HEK293 (cell line): ENCODE measurements at regions not wholly inside any gene's neighbourhood (a gene's known extent, or its start where the extent isn't known, plus 50 kb on each side); places are given as distances from the start of the nearest gene placed in this dataset.

Experiments
- CTCF ChIA-PET: fragments of 350-600 bp; formaldehyde crosslinking; extraction: SDS; loops from one replicate; lab custom pipeline; 2021; ENCODE audit warnings: antibody characterized with exemption; lab: Yijun Ruan, JAX
- POLR2A ChIA-PET: fragments of 300-600 bp; formaldehyde crosslinking; extraction: SDS; loops from one replicate; lab custom pipeline; 2020; ENCODE audit warnings: antibody characterized with exemption, inconsistent platforms; lab: Yijun Ruan, JAX
- H3K27ac ChIP-seq: fragments of 200-500 bp; sonication (Bioruptor generic); 2 replicates; pipeline ENCODE4 v1.5.1; 2014; ENCODE audit warnings: low read depth, low read length, control low read depth, inconsistent platforms; ENCODE audit errors: extremely low read depth
- H3K36me3 ChIP-seq, 2 experiments: fragments of 200-500 bp in 1 of 2; sonication (Bioruptor generic) in 1 of 2; 1 replicate in 1 of 2; 2 replicates in 1 of 2; pipeline ENCODE4 v1.5.1; 2014 to 2017; ENCODE audit warnings: inconsistent platforms in 2 of 2, low read length in 2 of 2; ENCODE audit not compliant: control insufficient read depth in 2 of 2, insufficient read depth in 1 of 2
- H3K4me1 ChIP-seq: fragments of 200-500 bp; sonication (Bioruptor generic); 2 replicates; pipeline ENCODE4 v1.5.1; 2014; ENCODE audit warnings: mild to moderate bottlenecking, low read length, inconsistent platforms; ENCODE audit not compliant: control insufficient read depth, insufficient read depth
- H3K4me3 ChIP-seq: 2 replicates; pipeline ENCODE4 v1.5.1; 2011; ENCODE audit warnings: low read depth, mild to moderate bottlenecking, control low read depth, low read length, moderate library complexity
- H3K9me3 ChIP-seq: fragments of 200-500 bp; sonication (Bioruptor generic); 2 replicates; pipeline ENCODE4 v1.5.1; 2014; ENCODE audit warnings: low read depth, low read length, inconsistent platforms; ENCODE audit not compliant: control insufficient read depth, insufficient read depth
- OSR2 ChIP-seq: fragments of 450-650 bp; formaldehyde crosslinking; IDR thresholded peaks from 2 replicates; pipeline ENCODE4 v1.5.1; 2016; ENCODE audit warnings: missing biosample characterization, missing genetic modification characterization
- OVOL3 ChIP-seq: fragments of 450-650 bp; formaldehyde crosslinking; IDR thresholded peaks from 2 replicates; pipeline ENCODE4 v1.5.1; 2016; ENCODE audit warnings: missing biosample characterization, missing genetic modification characterization
- RBAK ChIP-seq: fragments of 450-650 bp; formaldehyde crosslinking; IDR thresholded peaks from 2 replicates; pipeline ENCODE4 v1.5.1; 2016; ENCODE audit warnings: missing biosample characterization, missing genetic modification characterization
- ZBTB17 ChIP-seq: fragments of 450-650 bp; formaldehyde crosslinking; IDR thresholded peaks from 2 replicates; pipeline ENCODE4 v1.5.1; 2016; ENCODE audit warnings: missing biosample characterization, missing genetic modification characterization
- ZBTB20 ChIP-seq: fragments of 450-650 bp; formaldehyde crosslinking; IDR thresholded peaks from 2 replicates; pipeline ENCODE4 v1.5.1; 2016; ENCODE audit warnings: missing biosample characterization, missing genetic modification characterization
- ZBTB7A ChIP-seq: fragments of 450-650 bp; formaldehyde crosslinking; IDR thresholded peaks from 2 replicates; pipeline ENCODE4 v1.5.1; 2016; ENCODE audit warnings: low read depth, missing biosample characterization, missing genetic modification characterization
- ZNF121 ChIP-seq: fragments of 450-650 bp; formaldehyde crosslinking; IDR thresholded peaks from 2 replicates; pipeline ENCODE4 v1.5.1; 2016; ENCODE audit warnings: missing biosample characterization, missing genetic modification characterization
- ZNF157 ChIP-seq: fragments of 450-650 bp; formaldehyde crosslinking; IDR thresholded peaks from 2 replicates; pipeline ENCODE4 v1.5.1; 2016; ENCODE audit warnings: missing biosample characterization, missing genetic modification characterization
- ZNF184 ChIP-seq: fragments of 450-650 bp; IDR thresholded peaks from 2 replicates; pipeline ENCODE4 v1.5.1; 2018; ENCODE audit warnings: missing biosample characterization, mild to moderate bottlenecking, missing genetic modification characterization
- ZNF2 ChIP-seq: fragments of 450-650 bp; formaldehyde crosslinking; IDR thresholded peaks from 2 replicates; pipeline ENCODE4 v1.5.1; 2016; ENCODE audit warnings: missing biosample characterization, missing genetic modification characterization
- ZNF202 ChIP-seq: fragments of 450-650 bp; formaldehyde crosslinking; IDR thresholded peaks from 2 replicates; pipeline ENCODE4 v1.5.1; 2016; ENCODE audit warnings: missing biosample characterization, missing genetic modification characterization, borderline replicate concordance
- ZNF223 ChIP-seq: fragments of 450-650 bp; formaldehyde crosslinking; IDR thresholded peaks from 2 replicates; pipeline ENCODE4 v1.5.1; 2016; ENCODE audit warnings: missing biosample characterization, missing genetic modification characterization
- ZNF311 ChIP-seq: fragments of 450-650 bp; formaldehyde crosslinking; IDR thresholded peaks from 2 replicates; pipeline ENCODE4 v1.5.1; 2017; ENCODE audit warnings: missing biosample characterization, missing genetic modification characterization, borderline replicate concordance
- ZNF335 ChIP-seq: fragments of 450-650 bp; formaldehyde crosslinking; conservative IDR thresholded peaks from 2 replicates; pipeline ENCODE4 v1.5.1; 2016; ENCODE audit warnings: missing biosample characterization, missing genetic modification characterization
- ZNF394 ChIP-seq: fragments of 450-650 bp; formaldehyde crosslinking; IDR thresholded peaks from 2 replicates; pipeline ENCODE4 v1.5.1; 2016; ENCODE audit warnings: missing biosample characterization, missing genetic modification characterization, mild to moderate bottlenecking, moderate library complexity, borderline replicate concordance
- ZNF423 ChIP-seq: fragments of 450-650 bp; formaldehyde crosslinking; IDR thresholded peaks from 2 replicates; pipeline ENCODE4 v1.5.1; 2016; ENCODE audit warnings: missing biosample characterization, missing genetic modification characterization
- ZNF530 ChIP-seq: fragments of 450-650 bp; formaldehyde crosslinking; IDR thresholded peaks from 2 replicates; pipeline ENCODE4 v1.5.1; 2016; ENCODE audit warnings: low read depth, missing biosample characterization, missing genetic modification characterization
- ZNF560 ChIP-seq: fragments of 450-650 bp; formaldehyde crosslinking; IDR thresholded peaks from 2 replicates; pipeline ENCODE4 v1.5.1; 2017; ENCODE audit warnings: missing biosample characterization, missing genetic modification characterization, borderline replicate concordance
- ZNF623 ChIP-seq: fragments of 450-650 bp; formaldehyde crosslinking; IDR thresholded peaks from 2 replicates; pipeline ENCODE4 v1.5.1; 2016; ENCODE audit warnings: missing biosample characterization, missing genetic modification characterization
- ZNF654 ChIP-seq: fragments of 450-650 bp; formaldehyde crosslinking; IDR thresholded peaks from 2 replicates; pipeline ENCODE4 v1.5.1; 2016; ENCODE audit warnings: low read depth, missing biosample characterization, missing genetic modification characterization
- ZNF658 ChIP-seq: fragments of 450-650 bp; formaldehyde crosslinking; IDR thresholded peaks from 2 replicates; pipeline ENCODE4; 2016; ENCODE audit warnings: missing biosample characterization, missing genetic modification characterization
- ZNF677 ChIP-seq: fragments of 450-650 bp; IDR thresholded peaks from 2 replicates; pipeline ENCODE4 v1.5.0; 2018; ENCODE audit warnings: missing biosample characterization, mild to moderate bottlenecking, missing genetic modification characterization, moderate library complexity
- ZSCAN16 ChIP-seq: fragments of 450-650 bp; formaldehyde crosslinking; IDR thresholded peaks from 2 replicates; pipeline ENCODE4 v1.5.1; 2016; ENCODE audit warnings: missing biosample characterization, missing genetic modification characterization
- TF ChIP-seq, protein P1 (sequence below): fragments of 450-650 bp; formaldehyde crosslinking; IDR thresholded peaks from 2 replicates; pipeline ENCODE4 v1.5.1; 2017; ENCODE audit warnings: missing biosample characterization, missing genetic modification characterization
- TF ChIP-seq, protein P2 (sequence below): fragments of 450-650 bp; formaldehyde crosslinking; IDR thresholded peaks from 2 replicates; pipeline ENCODE4 v1.5.1; 2016; ENCODE audit warnings: missing biosample characterization, missing genetic modification characterization
- TF ChIP-seq, protein P3 (sequence below): fragments of 450-650 bp; formaldehyde crosslinking; IDR thresholded peaks from 2 replicates; pipeline ENCODE4 v1.5.1; 2017; ENCODE audit warnings: missing biosample characterization, missing genetic modification characterization

DNA sequence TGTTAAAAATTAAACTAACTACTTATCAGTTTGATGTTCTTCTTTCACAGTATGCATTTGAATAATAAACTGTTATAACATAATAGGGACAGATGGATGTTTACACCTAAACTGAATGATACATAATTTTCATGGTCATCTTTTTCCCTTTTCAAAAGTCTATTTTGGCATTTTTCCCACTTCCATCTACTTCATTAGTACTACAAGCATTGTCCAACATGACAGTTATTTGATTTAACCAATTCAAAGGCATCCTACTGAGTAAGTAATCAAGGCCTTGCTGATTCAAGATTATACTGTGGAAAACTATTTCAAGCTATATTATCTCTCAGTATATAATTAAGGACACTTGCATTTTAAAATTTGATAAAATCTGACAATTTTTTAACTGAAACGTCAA is 212.9 kb downstream of the FAT4 start:
- no peak for TF ChIP-seq ZNF223 (tag by site-specific recombination)
- no peak for TF ChIP-seq ZNF658
- no peak for TF ChIP-seq ZNF530 (tag by site-specific recombination)
- TF ChIP-seq, protein P1, sequence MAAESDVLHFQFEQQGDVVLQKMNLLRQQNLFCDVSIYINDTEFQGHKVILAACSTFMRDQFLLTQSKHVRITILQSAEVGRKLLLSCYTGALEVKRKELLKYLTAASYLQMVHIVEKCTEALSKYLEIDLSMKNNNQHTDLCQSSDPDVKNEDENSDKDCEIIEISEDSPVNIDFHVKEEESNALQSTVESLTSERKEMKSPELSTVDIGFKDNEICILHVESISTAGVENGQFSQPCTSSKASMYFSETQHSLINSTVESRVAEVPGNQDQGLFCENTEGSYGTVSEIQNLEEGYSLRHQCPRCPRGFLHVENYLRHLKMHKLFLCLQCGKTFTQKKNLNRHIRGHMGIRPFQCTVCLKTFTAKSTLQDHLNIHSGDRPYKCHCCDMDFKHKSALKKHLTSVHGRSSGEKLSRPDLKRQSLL (tag by site-specific recombination) = no peak
- TF ChIP-seq ZNF394 (tag by site-specific recombination) = no peak
- TF ChIP-seq ZBTB17 (tag by site-specific recombination) = no peak
- no peak for TF ChIP-seq ZNF560 (tag by site-specific recombination)
- TF ChIP-seq ZNF677 = no peak
- TF ChIP-seq ZNF335 = no peak
- TF ChIP-seq ZNF654 = no peak
- TF ChIP-seq ZSCAN16 (tag by site-specific recombination) = no peak
- no peak for TF ChIP-seq ZNF623
- TF ChIP-seq, protein P2, sequence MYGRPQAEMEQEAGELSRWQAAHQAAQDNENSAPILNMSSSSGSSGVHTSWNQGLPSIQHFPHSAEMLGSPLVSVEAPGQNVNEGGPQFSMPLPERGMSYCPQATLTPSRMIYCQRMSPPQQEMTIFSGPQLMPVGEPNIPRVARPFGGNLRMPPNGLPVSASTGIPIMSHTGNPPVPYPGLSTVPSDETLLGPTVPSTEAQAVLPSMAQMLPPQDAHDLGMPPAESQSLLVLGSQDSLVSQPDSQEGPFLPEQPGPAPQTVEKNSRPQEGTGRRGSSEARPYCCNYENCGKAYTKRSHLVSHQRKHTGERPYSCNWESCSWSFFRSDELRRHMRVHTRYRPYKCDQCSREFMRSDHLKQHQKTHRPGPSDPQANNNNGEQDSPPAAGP (tag by site-specific recombination) = no peak
- no peak for TF ChIP-seq ZNF121
- TF ChIP-seq RBAK = no peak
- Histone ChIP-seq H3K4me1 (no peaks in the 10 kb centered on the region), H3K36me3 (no peaks in the 10 kb centered on the region), H3K4me3 (no peak overlapping the region), H3K9me3 (no peaks in the 10 kb centered on the region), H3K27ac (no peak overlapping the region)
- ChIA-PET CTCF (interaction anchor here (0.6 kb wide), 1 partner anchor 73 kb away, joined by 3 read pairs; no protein-coding TSS in a partner anchor), POLR2A (no interaction called here)

DNA sequence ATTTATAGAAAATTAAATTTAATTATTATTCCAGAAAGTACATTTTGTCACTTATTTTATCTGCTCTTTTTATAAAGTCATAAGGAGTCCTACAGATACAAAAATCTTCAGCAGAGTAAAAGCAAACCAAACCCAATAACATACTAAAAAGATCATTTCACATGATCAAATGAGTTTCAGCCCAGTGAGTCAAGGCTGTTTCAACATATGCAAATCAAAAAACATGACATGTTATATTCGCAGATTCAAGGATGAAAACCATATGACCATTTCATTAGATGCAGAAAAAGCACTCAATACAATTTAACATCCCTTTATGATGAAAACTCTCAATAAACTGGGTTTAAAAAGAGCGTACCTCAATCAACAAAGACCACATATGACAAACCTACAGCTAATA is 214.3 kb downstream of the FAT4 start:
- H3K27ac ChIP-seq = no peak overlapping the region
- H3K4me1 ChIP-seq = no peaks in the 10 kb centered on the region
- no peaks in the 10 kb centered on the region for H3K9me3 ChIP-seq
- no peaks in the 10 kb centered on the region for H3K36me3 ChIP-seq
- TF ChIP-seq ZBTB7A (tag by site-specific recombination) = no peak
- TF ChIP-seq ZNF423 (tag by site-specific recombination) = no peak
- TF ChIP-seq ZNF311 (tag by site-specific recombination) = no peak
- no peak for TF ChIP-seq OSR2
- no peak for TF ChIP-seq ZNF157 (tag by site-specific recombination)
- TF ChIP-seq, protein P3, sequence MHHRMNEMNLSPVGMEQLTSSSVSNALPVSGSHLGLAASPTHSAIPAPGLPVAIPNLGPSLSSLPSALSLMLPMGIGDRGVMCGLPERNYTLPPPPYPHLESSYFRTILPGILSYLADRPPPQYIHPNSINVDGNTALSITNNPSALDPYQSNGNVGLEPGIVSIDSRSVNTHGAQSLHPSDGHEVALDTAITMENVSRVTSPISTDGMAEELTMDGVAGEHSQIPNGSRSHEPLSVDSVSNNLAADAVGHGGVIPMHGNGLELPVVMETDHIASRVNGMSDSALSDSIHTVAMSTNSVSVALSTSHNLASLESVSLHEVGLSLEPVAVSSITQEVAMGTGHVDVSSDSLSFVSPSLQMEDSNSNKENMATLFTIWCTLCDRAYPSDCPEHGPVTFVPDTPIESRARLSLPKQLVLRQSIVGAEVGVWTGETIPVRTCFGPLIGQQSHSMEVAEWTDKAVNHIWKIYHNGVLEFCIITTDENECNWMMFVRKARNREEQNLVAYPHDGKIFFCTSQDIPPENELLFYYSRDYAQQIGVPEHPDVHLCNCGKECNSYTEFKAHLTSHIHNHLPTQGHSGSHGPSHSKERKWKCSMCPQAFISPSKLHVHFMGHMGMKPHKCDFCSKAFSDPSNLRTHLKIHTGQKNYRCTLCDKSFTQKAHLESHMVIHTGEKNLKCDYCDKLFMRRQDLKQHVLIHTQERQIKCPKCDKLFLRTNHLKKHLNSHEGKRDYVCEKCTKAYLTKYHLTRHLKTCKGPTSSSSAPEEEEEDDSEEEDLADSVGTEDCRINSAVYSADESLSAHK (tag by site-specific recombination) = no peak
- TF ChIP-seq ZNF2 (tag by site-specific recombination) = no peak
- no peak for TF ChIP-seq ZBTB20
- no peak for TF ChIP-seq ZNF184 (tag by site-specific recombination)
- no peak for TF ChIP-seq OVOL3 (tag by site-specific recombination)
- no peak for TF ChIP-seq ZNF202 (tag by site-specific recombination)
- no peak for TF ChIP-seq ZNF658
- TF ChIP-seq ZNF121 = no peak
- TF ChIP-seq, protein P1 (tag by site-specific recombination) = no peak
- CTCF ChIA-PET = interaction anchor here (0.6 kb wide), 1 partner anchor 24 kb away, joined by 3 read pairs; no protein-coding TSS in a partner anchor
- POLR2A ChIA-PET = no interaction called here
- H3K4me3 ChIP-seq = no peak overlapping the region
